Testis (tissue), 2 donors: ENCODE measurements at regions not wholly inside any gene's neighbourhood (a gene's known extent, or its start where the extent isn't known, plus 50 kb on each side); places are given as distances from the start of the nearest gene placed in this dataset.

Experiments used
- DNase-seq: peaks from one replicate; pipeline ENCODE4 v3.0.0-alpha.2; 2019
- H3K27ac ChIP-seq, 2 donors: fragments of 200-600 bp; sonication (generic); one replicate each; pipeline ENCODE4 v1.5.1; 2019
- H3K27me3 ChIP-seq: fragments of 200-600 bp; sonication (generic); one replicate; pipeline ENCODE4 v1.5.1; 2019
- H3K36me3 ChIP-seq: fragments of 200-600 bp; sonication (generic); one replicate; pipeline ENCODE4 v1.5.1; 2017; ENCODE audit warnings: low read depth; ENCODE audit errors: missing control alignments
- H3K4me1 ChIP-seq: fragments of 200-600 bp; sonication (generic); one replicate; pipeline ENCODE4 v1.5.1; 2019
- H3K4me3 ChIP-seq, 2 donors: fragments of 200-600 bp; sonication (generic); one replicate each; pipeline ENCODE4 v1.5.1; 2017 to 2019
- H3K9me3 ChIP-seq: fragments of 200-600 bp; sonication (generic); one replicate; pipeline ENCODE4 v1.5.1; 2017
- POLR2A ChIP-seq: fragments of 450-650 bp; IDR thresholded peaks from one replicate; pipeline ENCODE4 v1.6.1; 2017; ENCODE audit warnings: antibody characterized with exemption, mild to moderate bottlenecking, moderate library complexity
- WGBS, 2 donors: methylation state at CpG; one replicate each; pipeline ENCODE4 v1.1.5; 2018; 5-methylcytosine and 5-hydroxymethylcytosine counted together
- intact Hi-C: fragments of 100-400 bp; cut with DNase I; formaldehyde crosslinking; loops from one replicate; pipeline ENCODE4 v1.15.1; 2023; ENCODE audit warnings: low total_unique reads
- TF ChIP-seq, protein P1 (sequence below), 3 experiments: fragments of 450-650 bp in 2 of 3; fragments of 200-600 bp in 1 of 3; sonication (generic) in 1 of 3; IDR thresholded peaks; one replicate each; pipeline ENCODE4 v1.5.1; 2016 to 2019; ENCODE audit warnings: antibody characterized with exemption in 3 of 3, mild to moderate bottlenecking in 2 of 3, moderate library complexity in 1 of 3

DNA sequence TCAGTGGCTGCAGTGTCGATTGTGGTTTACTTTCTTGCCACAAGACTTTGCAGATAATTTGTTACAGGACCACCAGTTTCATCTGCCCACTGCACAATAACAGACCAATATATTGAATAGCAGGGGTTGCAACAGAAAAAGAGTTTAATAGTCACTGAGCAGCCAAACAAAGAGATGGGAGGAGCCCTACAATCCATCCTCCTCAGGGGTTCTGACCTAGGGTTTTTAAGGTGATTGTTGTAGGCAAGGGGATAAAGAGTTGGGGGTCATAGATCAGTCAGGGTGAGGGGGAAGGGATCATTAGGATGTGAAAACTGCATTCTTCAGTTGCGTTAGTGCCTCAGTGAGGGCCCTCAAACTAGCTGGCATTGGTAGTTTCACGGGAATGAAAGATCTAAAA is 110.7 kb upstream of the OLFM3 start:
- Histone ChIP-seq H3K27me3 (no peaks in the 10 kb centered on the region), H3K9me3 (no peaks in the 10 kb centered on the region), H3K27ac (no peak overlapping the region), H3K36me3 (no peaks in the 10 kb centered on the region), H3K4me1 (no peaks in the 10 kb centered on the region), H3K4me3 (no peak overlapping the region)
- DNase-seq, result no peak
- intact Hi-C loops, result no loop called here
- 71 to 86% methylated on average over 3 of the region's 3 CpGs for WGBS, 2 donors
- no peak for TF ChIP-seq POLR2A
- TF ChIP-seq, protein P1, sequence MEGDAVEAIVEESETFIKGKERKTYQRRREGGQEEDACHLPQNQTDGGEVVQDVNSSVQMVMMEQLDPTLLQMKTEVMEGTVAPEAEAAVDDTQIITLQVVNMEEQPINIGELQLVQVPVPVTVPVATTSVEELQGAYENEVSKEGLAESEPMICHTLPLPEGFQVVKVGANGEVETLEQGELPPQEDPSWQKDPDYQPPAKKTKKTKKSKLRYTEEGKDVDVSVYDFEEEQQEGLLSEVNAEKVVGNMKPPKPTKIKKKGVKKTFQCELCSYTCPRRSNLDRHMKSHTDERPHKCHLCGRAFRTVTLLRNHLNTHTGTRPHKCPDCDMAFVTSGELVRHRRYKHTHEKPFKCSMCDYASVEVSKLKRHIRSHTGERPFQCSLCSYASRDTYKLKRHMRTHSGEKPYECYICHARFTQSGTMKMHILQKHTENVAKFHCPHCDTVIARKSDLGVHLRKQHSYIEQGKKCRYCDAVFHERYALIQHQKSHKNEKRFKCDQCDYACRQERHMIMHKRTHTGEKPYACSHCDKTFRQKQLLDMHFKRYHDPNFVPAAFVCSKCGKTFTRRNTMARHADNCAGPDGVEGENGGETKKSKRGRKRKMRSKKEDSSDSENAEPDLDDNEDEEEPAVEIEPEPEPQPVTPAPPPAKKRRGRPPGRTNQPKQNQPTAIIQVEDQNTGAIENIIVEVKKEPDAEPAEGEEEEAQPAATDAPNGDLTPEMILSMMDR (IDR thresholded peaks at IDR 0.05), result no peak

DNA sequence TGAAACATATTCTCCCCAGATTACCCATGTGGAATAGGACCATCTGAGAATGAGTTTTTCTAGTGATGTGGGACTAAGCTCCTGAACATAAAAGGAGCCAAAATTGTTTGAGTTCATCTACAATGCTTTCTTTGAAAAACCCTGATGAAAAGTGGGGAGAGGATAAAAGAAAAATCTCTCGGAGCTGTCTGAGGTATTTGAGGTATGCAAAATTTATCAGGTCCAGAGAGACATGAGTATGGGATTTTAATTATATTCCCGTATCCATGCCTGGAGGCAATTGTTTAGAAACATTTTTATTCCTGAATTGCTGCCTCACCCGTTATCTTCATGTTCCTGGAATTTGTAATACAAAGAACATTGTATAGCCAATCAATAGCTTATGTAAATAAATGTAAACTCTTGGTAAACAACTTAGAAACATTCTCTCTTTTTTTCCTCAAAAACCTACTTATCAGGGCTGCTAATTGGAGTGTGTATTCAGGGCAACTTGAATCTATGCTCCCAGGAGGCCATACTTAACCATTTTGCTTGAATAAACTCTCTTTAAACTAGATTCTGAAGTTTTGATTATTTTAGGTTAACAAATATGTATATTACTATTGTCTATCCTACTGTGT is 109.3 kb upstream of the OLFM3 start:
- intact Hi-C loops, result no loop called here
- TF ChIP-seq, protein P1 (IDR thresholded peaks at IDR 0.05), result no peak
- TF ChIP-seq POLR2A, result no peak
- DNase-seq, result no peak

GRCh38 chr1:102103646-102104045 is 106.9 kb upstream of the OLFM3 start:
- no peak for TF ChIP-seq POLR2A
- TF ChIP-seq, protein P1 (IDR thresholded peaks at IDR 0.05), result no peak
- intact Hi-C loops, result no loop called here
- H3K9me3 ChIP-seq, result no peaks in the 10 kb centered on the region
- no peak for DNase-seq
- 83 to 90% methylated on average over 4 of the region's 4 CpGs for WGBS, 2 donors
- no peak overlapping the region for H3K4me3 ChIP-seq
- H3K4me1 ChIP-seq, result no peaks in the 10 kb centered on the region
- no peak overlapping the region for H3K27ac ChIP-seq
- H3K27me3 ChIP-seq, result no peaks in the 10 kb centered on the region
- H3K36me3 ChIP-seq, result no peaks in the 10 kb centered on the region

More for the DNA sequence above, 109.3 kb upstream of the OLFM3 start:
- Histone ChIP-seq H3K4me1 (no peaks in the 10 kb centered on the region), H3K36me3 (no peaks in the 10 kb centered on the region), H3K9me3 (no peaks in the 10 kb centered on the region), H3K27me3 (no peaks in the 10 kb centered on the region), H3K4me3 (no peak overlapping the region), H3K27ac (no peak overlapping the region)
- WGBS, 2 donors, result 31 to 40% methylated on average over 3 of the region's 3 CpGs

DNA sequence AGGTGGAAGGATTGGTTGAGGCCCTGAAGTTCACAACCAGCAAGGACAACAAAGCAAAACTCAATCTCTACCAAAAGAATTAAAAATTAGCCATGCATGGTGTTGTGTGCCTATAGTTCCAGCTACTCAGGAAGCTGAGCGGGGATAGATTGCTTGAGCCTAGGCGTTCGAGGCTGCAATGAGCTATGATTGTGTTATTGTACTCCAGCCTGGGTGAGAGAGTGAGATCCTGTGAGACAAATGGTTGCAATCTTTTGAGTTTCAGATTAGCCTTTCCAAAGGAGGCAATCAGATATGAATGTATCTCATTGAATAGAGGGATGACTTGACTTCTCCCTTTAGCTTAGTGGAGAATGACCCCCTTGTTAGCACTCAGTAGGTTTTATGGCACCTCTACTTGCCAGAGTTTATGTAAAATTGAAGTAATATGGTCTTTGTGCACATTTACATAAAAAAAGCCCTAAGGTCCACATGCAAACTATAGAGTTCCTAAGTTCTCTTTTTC is 105.6 kb upstream of the OLFM3 start:
- no peaks in the 10 kb centered on the region for H3K9me3 ChIP-seq
- WGBS, 2 donors, result 87 to 93% methylated on average over 3 of the region's 3 CpGs
- H3K4me1 ChIP-seq, result no peaks in the 10 kb centered on the region
- H3K27me3 ChIP-seq, result no peaks in the 10 kb centered on the region
- H3K27ac ChIP-seq, result no peak overlapping the region
- H3K4me3 ChIP-seq, result no peak overlapping the region
- no peaks in the 10 kb centered on the region for H3K36me3 ChIP-seq
- intact Hi-C loops, result no loop called here
- TF ChIP-seq POLR2A, result no peak
- TF ChIP-seq, protein P1 (IDR thresholded peaks at IDR 0.05), result no peak
- DNase-seq, result no peak

DNA sequence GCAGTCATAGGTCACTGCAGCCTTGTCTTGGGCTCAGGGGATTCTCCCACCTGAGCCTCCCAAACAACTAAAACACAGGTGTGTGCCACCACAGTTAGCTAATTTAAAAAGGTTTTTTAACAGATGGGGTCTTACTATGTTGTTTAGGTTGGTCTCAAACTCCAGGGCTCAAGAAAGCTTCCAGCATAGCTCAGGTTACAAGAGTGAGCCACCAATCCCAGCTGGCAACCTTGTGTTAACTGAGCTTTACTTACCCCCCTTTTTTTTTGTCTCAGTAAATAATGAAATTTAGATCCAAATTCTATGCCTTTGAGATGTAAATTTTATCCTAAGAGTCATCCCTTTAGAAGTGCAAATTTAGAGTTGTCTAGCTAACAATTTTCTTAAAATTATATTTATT is 103.9 kb upstream of the OLFM3 start:
- Histone ChIP-seq H3K9me3 (no peaks in the 10 kb centered on the region), H3K4me1 (no peaks in the 10 kb centered on the region), H3K27me3 (no peaks in the 10 kb centered on the region), H3K36me3 (no peaks in the 10 kb centered on the region), H3K4me3 (no peak overlapping the region), H3K27ac (no peak overlapping the region)
- no peak for DNase-seq
- no peak for TF ChIP-seq POLR2A
- TF ChIP-seq, protein P1 (IDR thresholded peaks at IDR 0.05), result no peak
- intact Hi-C loops, result no loop called here
